ENCODE measurements at regions not wholly inside any gene's neighbourhood (a gene's known extent, or its start where the extent isn't known, plus 50 kb on each side); places are given as distances from the start of the nearest gene placed in this dataset.
A peak's percentile ranks its signal among the peaks of the same experiment; 100 is the strongest.

DNA sequence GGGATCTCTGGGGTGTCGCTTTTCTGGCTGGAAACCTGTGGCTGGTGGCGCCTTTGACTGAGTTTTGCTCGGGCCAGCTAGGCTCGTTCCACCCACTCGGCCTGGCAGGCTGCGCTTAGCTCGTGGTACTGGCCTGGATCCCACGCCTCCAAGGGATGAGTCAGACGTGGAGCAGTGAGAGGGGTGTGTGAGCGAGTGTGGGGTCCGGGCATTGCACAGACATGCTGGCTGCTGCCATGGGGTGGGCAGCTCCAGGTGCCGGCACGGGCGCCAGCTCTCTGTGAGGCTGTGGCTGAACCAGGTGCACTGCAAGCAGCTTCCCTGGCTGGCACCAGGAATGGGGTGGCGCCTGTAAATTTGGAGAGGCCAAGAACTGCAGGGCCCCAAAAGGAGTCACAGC, 63.1 kb upstream of the CACNA2D1 start:
- Histone ChIP-seq H3F3A (replicated peaks; ENCODE audit: low read depth) (no peaks in the 10 kb centered on the region), H3K4me2 (no peak overlapping the region), H3K4me1 (ENCODE audit: insufficient read depth) (peaks cover 6% of the 10 kb centered on the region; the same call in 1 of the 2 replicates), H4K20me1 (replicated peaks; ENCODE audit: insufficient read depth) (no peaks in the 10 kb centered on the region), H3K9me2 (ENCODE audit: insufficient read depth) (no peaks in the 10 kb centered on the region), H3K79me2 (replicated peaks; ENCODE audit: insufficient read depth) (no peaks in the 10 kb centered on the region), H3K36me3 (ENCODE audit: insufficient read depth) (no peaks in the 10 kb centered on the region), H3K27me3 (ENCODE audit: insufficient read depth) (no peaks in the 10 kb centered on the region), H2AFZ (peak overlapping the region; percentile 79), H3K27ac (ENCODE audit: low read depth) (no peak overlapping the region), H3K4me3 (no peak overlapping the region)
- ATAC-seq (peak; percentile 7; the same call in 2 of the 3 replicates), DNase-seq (ENCODE audit: low spot score) (no peak)
- TF ChIP-seq ZNF331 (CRISPR knock-in tag; IDR thresholded peaks at IDR 0.05; ENCODE audit: low read depth) (no peak), NANOG (IDR thresholded peaks at IDR 0.05; ENCODE audit: borderline replicate concordance) (no peak), ZNF462 (CRISPR knock-in tag; IDR thresholded peaks at IDR 0.05) (no peak), POLR2AphosphoS5 (IDR thresholded peaks at IDR 0.05; ENCODE audit: low read depth) (no peak), JUNB (IDR thresholded peaks at IDR 0.05; ENCODE audit: unreplicated experiment) (no peak), EZH2 (IDR thresholded peaks at IDR 0.05; ENCODE audit: low read depth, unreplicated experiment) (no peak), EZH2phosphoT487 (IDR thresholded peaks at IDR 0.05; ENCODE audit: unreplicated experiment) (no peak), STAT1 (IDR thresholded peaks at IDR 0.05; ENCODE audit: unreplicated experiment) (no peak), CREB1 (CRISPR knock-in tag; IDR thresholded peaks at IDR 0.05; ENCODE audit: low read depth) (no peak), ZNF114 (CRISPR knock-in tag; IDR thresholded peaks at IDR 0.05) (no peak), ETS1 (IDR thresholded peaks at IDR 0.05) (no peak)
- TF ChIP-seq, protein P1, sequence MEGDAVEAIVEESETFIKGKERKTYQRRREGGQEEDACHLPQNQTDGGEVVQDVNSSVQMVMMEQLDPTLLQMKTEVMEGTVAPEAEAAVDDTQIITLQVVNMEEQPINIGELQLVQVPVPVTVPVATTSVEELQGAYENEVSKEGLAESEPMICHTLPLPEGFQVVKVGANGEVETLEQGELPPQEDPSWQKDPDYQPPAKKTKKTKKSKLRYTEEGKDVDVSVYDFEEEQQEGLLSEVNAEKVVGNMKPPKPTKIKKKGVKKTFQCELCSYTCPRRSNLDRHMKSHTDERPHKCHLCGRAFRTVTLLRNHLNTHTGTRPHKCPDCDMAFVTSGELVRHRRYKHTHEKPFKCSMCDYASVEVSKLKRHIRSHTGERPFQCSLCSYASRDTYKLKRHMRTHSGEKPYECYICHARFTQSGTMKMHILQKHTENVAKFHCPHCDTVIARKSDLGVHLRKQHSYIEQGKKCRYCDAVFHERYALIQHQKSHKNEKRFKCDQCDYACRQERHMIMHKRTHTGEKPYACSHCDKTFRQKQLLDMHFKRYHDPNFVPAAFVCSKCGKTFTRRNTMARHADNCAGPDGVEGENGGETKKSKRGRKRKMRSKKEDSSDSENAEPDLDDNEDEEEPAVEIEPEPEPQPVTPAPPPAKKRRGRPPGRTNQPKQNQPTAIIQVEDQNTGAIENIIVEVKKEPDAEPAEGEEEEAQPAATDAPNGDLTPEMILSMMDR (conservative IDR thresholded peaks at IDR 0.05; ENCODE audit: low read depth in 2 of 2) = no peak
- TF ChIP-seq, protein P2, sequence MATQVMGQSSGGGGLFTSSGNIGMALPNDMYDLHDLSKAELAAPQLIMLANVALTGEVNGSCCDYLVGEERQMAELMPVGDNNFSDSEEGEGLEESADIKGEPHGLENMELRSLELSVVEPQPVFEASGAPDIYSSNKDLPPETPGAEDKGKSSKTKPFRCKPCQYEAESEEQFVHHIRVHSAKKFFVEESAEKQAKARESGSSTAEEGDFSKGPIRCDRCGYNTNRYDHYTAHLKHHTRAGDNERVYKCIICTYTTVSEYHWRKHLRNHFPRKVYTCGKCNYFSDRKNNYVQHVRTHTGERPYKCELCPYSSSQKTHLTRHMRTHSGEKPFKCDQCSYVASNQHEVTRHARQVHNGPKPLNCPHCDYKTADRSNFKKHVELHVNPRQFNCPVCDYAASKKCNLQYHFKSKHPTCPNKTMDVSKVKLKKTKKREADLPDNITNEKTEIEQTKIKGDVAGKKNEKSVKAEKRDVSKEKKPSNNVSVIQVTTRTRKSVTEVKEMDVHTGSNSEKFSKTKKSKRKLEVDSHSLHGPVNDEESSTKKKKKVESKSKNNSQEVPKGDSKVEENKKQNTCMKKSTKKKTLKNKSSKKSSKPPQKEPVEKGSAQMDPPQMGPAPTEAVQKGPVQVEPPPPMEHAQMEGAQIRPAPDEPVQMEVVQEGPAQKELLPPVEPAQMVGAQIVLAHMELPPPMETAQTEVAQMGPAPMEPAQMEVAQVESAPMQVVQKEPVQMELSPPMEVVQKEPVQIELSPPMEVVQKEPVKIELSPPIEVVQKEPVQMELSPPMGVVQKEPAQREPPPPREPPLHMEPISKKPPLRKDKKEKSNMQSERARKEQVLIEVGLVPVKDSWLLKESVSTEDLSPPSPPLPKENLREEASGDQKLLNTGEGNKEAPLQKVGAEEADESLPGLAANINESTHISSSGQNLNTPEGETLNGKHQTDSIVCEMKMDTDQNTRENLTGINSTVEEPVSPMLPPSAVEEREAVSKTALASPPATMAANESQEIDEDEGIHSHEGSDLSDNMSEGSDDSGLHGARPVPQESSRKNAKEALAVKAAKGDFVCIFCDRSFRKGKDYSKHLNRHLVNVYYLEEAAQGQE (IDR thresholded peaks at IDR 0.05; ENCODE audit: unreplicated experiment) = no peak
- Mint-ChIP-seq H3K27ac (no peak overlapping the region; the same call in 1 of the 2 replicates), H3K4me1 (peaks cover 9% of the 10 kb centered on the region), H3K9me3 (peaks cover 12% of the 10 kb centered on the region), H3K4me3 (no peak overlapping the region), H3K27me3 (ENCODE audit: insufficient read depth, low read depth, poor library complexity) (no peaks in the 10 kb centered on the region), H3K36me3 (ENCODE audit: low read depth) (peaks cover 17% of the 10 kb centered on the region)

Measured in GM23338 (cell line).